GM23338 (cell line): ENCODE measurements at regions not wholly inside any gene's neighbourhood (a gene's known extent, or its start where the extent isn't known, plus 50 kb on each side); places are given as distances from the start of the nearest gene placed in this dataset.

Experiments
- CTCF ChIP-seq, 2 experiments: fragments of 200-600 bp in 1 of 2; sonication (generic) in 1 of 2; conservative IDR thresholded peaks; 2 replicates each; pipeline versions ENCODE4 v1.5.1 to v1.6.1; 2016 to 2017; ENCODE audit warnings: antibody characterized with exemption in 2 of 2, low read depth in 2 of 2, mild to moderate bottlenecking in 2 of 2, moderate library complexity in 1 of 2
- EZH2 ChIP-seq: fragments of 200-600 bp; sonication (generic); IDR thresholded peaks from one replicate; pipeline ENCODE4 v1.8.0; 2017; ENCODE audit warnings: antibody characterized with exemption, mild to moderate bottlenecking, low read depth; ENCODE audit not compliant: unreplicated experiment

DNA sequence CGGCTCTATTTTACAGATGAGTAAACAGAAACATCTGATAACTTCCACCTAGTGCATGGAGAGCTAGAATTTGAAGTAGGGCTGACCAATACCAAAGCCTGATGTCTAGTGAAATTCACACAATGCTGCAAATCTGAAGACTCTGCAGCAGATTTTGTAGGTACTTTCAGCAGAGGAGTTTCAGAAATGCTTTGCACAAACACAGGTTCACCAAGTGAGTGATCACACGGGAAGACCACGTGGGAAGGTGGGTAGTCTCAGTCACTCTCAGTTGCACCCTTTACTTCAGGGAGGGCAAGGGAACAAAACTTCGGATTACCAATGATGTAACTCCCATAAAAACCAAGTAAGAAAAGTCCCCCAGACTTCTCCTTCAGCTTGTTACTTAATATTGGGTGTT lies 63.3 kb upstream of the DAAM1 start:
- no peak for TF ChIP-seq EZH2
- TF ChIP-seq CTCF (conservative IDR thresholded peaks at IDR 0.05; ENCODE audit: low read depth in 2 of 2) = no peak
